HG03108 (cell line): ENCODE measurements at regions not wholly inside any gene's neighbourhood (a gene's known extent, or its start where the extent isn't known, plus 50 kb on each side); places are given as distances from the start of the nearest gene placed in this dataset.

Source experiments
- ATAC-seq: cut with Tn5 transposase; IDR thresholded peaks from one replicate; pipeline ENCODE4 v1.9.1; 2021; ENCODE audit warnings: moderate library complexity; ENCODE audit not compliant: unreplicated experiment

GRCh38 chr5:103353581-103353980, 95.0 kb downstream of the MACIR start:
- ATAC-seq, result no peak

- ATAC-seq, result no peak
Measured at GRCh38 chr5:103347716-103348423, 89.3 kb downstream of the MACIR start.

DNA sequence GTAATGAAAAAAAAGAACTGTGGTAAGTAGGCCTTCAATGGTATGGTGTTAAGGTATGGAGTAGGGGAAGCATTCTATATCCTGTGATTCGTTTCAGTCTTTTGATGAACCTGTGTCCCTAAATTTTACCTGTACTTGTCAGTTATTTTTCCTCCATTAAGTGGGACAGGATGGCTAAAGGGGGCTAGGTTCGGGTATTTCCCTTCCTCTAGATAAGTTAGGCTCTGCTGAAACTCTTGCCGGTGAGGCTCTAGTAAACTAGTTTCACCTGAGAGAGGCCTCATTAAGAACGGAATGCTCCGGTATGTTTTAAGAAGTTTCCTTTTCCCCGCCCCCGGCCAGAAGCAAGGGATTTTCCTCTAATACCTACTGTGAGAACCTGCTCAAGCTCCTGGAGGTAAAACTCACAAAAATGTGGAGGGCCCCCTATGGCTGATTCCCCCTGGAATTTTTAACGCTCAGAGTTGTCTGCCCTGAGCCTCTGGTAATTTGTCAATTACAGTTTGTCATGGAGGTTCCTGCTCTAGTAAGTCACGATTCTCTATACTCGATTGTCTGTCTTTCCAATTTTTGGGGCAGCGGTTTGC, 87.7 kb downstream of the MACIR start:
- no peak for ATAC-seq

GRCh38 chr5:103345461-103345860, 86.9 kb downstream of the MACIR start:
- ATAC-seq, result no peak

GRCh38 chr5:103340717-103341388, 82.3 kb downstream of the MACIR start:
- peak; percentile 100 for ATAC-seq

- ATAC-seq, result no peak
Measured at GRCh38 chr5:103340132-103340531, 81.6 kb downstream of the MACIR start.

- ATAC-seq, result no peak
Measured at GRCh38 chr5:103336941-103337340, 78.4 kb downstream of the MACIR start.

GRCh38 chr5:103333376-103333775, 74.8 kb downstream of the MACIR start:
- no peak for ATAC-seq

GRCh38 chr5:103330875-103331274, 72.3 kb downstream of the MACIR start:
- no peak for ATAC-seq
